ENCODE measurements at regions not wholly inside any gene's neighbourhood (a gene's known extent, or its start where the extent isn't known, plus 50 kb on each side); places are given as distances from the start of the nearest gene placed in this dataset.

DNA sequence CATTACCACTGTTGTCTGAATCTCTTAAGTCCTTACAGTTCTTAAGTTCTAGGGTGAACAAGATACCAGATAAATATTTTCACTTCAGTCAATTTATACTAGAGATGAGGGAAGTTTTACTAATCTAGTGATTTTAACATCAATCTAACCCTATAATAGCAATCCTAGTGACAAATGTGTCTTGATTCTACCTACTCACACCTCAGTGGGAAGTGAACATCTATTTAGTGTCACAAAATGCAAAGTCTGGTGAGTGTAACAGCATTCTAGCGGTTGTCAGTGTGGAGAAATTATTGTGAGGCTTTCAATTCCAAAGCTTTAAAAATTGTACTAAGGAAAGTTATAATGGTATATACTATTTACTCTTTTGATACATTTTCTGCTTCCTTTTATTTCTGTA is 225.8 kb upstream of the CYLC2 start:
- Mint-ChIP-seq H3K9me3 (ENCODE audit: low read depth) (peaks cover 3% of the 10 kb centered on the region), H3K27ac (ENCODE audit: unreplicated experiment) (no peak overlapping the region), H3K27me3 (ENCODE audit: low read depth) (peaks cover 25% of the 10 kb centered on the region), H3K36me3 (ENCODE audit: low read depth) (no peaks in the 10 kb centered on the region), H3K4me3 (ENCODE audit: unreplicated experiment) (no peak overlapping the region), H3K4me1 (ENCODE audit: low read depth) (no peaks in the 10 kb centered on the region)
- DNase-seq (ENCODE audit: low spot score), result no peak
- TF ChIP-seq, protein P1, sequence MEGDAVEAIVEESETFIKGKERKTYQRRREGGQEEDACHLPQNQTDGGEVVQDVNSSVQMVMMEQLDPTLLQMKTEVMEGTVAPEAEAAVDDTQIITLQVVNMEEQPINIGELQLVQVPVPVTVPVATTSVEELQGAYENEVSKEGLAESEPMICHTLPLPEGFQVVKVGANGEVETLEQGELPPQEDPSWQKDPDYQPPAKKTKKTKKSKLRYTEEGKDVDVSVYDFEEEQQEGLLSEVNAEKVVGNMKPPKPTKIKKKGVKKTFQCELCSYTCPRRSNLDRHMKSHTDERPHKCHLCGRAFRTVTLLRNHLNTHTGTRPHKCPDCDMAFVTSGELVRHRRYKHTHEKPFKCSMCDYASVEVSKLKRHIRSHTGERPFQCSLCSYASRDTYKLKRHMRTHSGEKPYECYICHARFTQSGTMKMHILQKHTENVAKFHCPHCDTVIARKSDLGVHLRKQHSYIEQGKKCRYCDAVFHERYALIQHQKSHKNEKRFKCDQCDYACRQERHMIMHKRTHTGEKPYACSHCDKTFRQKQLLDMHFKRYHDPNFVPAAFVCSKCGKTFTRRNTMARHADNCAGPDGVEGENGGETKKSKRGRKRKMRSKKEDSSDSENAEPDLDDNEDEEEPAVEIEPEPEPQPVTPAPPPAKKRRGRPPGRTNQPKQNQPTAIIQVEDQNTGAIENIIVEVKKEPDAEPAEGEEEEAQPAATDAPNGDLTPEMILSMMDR (IDR thresholded peaks at IDR 0.05), result no peak

DNA sequence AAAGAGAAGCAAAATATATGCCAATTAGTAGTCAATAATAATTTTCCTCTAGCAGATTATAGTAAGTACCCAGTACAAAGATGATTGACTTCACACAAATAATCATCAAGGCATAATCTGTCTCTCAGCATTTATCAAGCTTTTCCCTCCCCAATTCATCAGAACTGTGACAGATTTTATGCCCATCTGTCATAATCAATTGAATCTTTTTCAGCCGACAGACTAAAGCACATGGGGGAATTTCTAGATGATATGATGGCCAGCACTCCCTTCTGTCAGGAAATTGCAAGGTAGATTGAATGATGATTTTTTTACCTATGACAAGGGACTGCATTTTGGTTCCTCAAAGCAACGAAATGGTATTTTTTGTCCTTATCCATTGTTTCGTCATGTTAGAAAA is 227.1 kb upstream of the CYLC2 start:
- Mint-ChIP-seq H3K4me3 (ENCODE audit: unreplicated experiment) (no peak overlapping the region), H3K9me3 (ENCODE audit: low read depth) (peaks cover 2% of the 10 kb centered on the region), H3K4me1 (ENCODE audit: low read depth) (no peaks in the 10 kb centered on the region), H3K27ac (ENCODE audit: unreplicated experiment) (no peak overlapping the region), H3K36me3 (ENCODE audit: low read depth) (no peaks in the 10 kb centered on the region), H3K27me3 (ENCODE audit: low read depth) (peaks cover 23% of the 10 kb centered on the region)
- TF ChIP-seq, protein P1 (IDR thresholded peaks at IDR 0.05), result no peak
- no peak for DNase-seq (ENCODE audit: low spot score)

GRCh38 chr9:102767076-102767475 is 228.1 kb upstream of the CYLC2 start:
- Mint-ChIP-seq H3K27me3 (ENCODE audit: low read depth) (peaks cover 19% of the 10 kb centered on the region), H3K27ac (ENCODE audit: unreplicated experiment) (no peak overlapping the region), H3K9me3 (ENCODE audit: low read depth) (no peaks in the 10 kb centered on the region), H3K4me3 (ENCODE audit: unreplicated experiment) (no peak overlapping the region), H3K4me1 (ENCODE audit: low read depth) (no peaks in the 10 kb centered on the region), H3K36me3 (ENCODE audit: low read depth) (no peaks in the 10 kb centered on the region)
- no peak for DNase-seq (ENCODE audit: low spot score)
- TF ChIP-seq, protein P1 (IDR thresholded peaks at IDR 0.05), result no peak

- Mint-ChIP-seq H3K4me3 (ENCODE audit: unreplicated experiment) (no peak overlapping the region), H3K4me1 (ENCODE audit: low read depth) (no peaks in the 10 kb centered on the region), H3K36me3 (ENCODE audit: low read depth) (no peaks in the 10 kb centered on the region), H3K9me3 (ENCODE audit: low read depth) (peaks cover 12% of the 10 kb centered on the region), H3K27me3 (ENCODE audit: low read depth) (peaks cover 10% of the 10 kb centered on the region), H3K27ac (ENCODE audit: unreplicated experiment) (no peak overlapping the region)
- TF ChIP-seq, protein P1 (IDR thresholded peaks at IDR 0.05), result no peak
- DNase-seq (ENCODE audit: low spot score), result no peak
These were observed 254.6 kb upstream of the CYLC2 start for GRCh38 chr9:102740578-102740977.

- TF ChIP-seq, protein P1 (IDR thresholded peaks at IDR 0.05), result no peak
- H3K4me3 Mint-ChIP-seq (ENCODE audit: unreplicated experiment), result no peak overlapping the region
- no peak for DNase-seq (ENCODE audit: low spot score)
- H3K4me1 Mint-ChIP-seq (ENCODE audit: low read depth), result no peaks in the 10 kb centered on the region
- H3K27me3 Mint-ChIP-seq (ENCODE audit: low read depth), result peaks cover 2% of the 10 kb centered on the region
- H3K27ac Mint-ChIP-seq (ENCODE audit: unreplicated experiment), result no peak overlapping the region
- H3K9me3 Mint-ChIP-seq (ENCODE audit: low read depth), result peaks cover 21% of the 10 kb centered on the region
- no peaks in the 10 kb centered on the region for H3K36me3 Mint-ChIP-seq (ENCODE audit: low read depth)
These were observed 266.2 kb upstream of the CYLC2 start for GRCh38 chr9:102728946-102729345.

All from chondrocyte (in vitro differentiated cells).